GM13977 (cell line): ENCODE measurements at regions not wholly inside any gene's neighbourhood (a gene's known extent, or its start where the extent isn't known, plus 50 kb on each side); places are given as distances from the start of the nearest gene placed in this dataset.

ENCODE experiments used
- DNase-seq: peaks from one replicate; pipeline ENCODE4 v3.0.0; 2012; ENCODE audit warnings: low spot score
- CTCF ChIP-seq: IDR thresholded peaks from 2 replicates; pipeline ENCODE4 v1.5.1; 2012; ENCODE audit warnings: mild to moderate bottlenecking, control low read depth; ENCODE audit not compliant: insufficient read depth; ENCODE audit errors: extremely low read depth, missing control alignments
- in situ Hi-C: fragments of 300-500 bp; cut with MboI; formaldehyde crosslinking; loops from one replicate; pipeline ENCODE4 v1.12.0; 2022; ENCODE audit warnings: low sequenced_read_pairs, low pct_unique_long_range_greater_than_20kb, mixed read lengths, inconsistent platforms; ENCODE audit not compliant: unreplicated experiment

GRCh38 chr4:108301545-108302251, 133.0 kb upstream of the LEF1 start:
- no peak for TF ChIP-seq CTCF
- no peak for DNase-seq
- in situ Hi-C loops = no loop called here

- DNase-seq = no peak
- no peak for TF ChIP-seq CTCF
- in situ Hi-C loops = no loop called here
Observed at GRCh38 chr4:108297605-108298004, 128.9 kb upstream of the LEF1 start.

GRCh38 chr4:108292229-108292628, 123.5 kb upstream of the LEF1 start:
- no peak for TF ChIP-seq CTCF
- in situ Hi-C loops = no loop called here
- no peak for DNase-seq

GRCh38 chr4:108291137-108291536, 122.4 kb upstream of the LEF1 start:
- no peak for TF ChIP-seq CTCF
- in situ Hi-C loops = no loop called here
- DNase-seq = no peak

- no peak for TF ChIP-seq CTCF
- in situ Hi-C loops = no loop called here
- DNase-seq = no peak
Observed at GRCh38 chr4:108287834-108288413, 119.2 kb upstream of the LEF1 start.

GRCh38 chr4:108280072-108280471, 111.3 kb upstream of the LEF1 start:
- no peak for DNase-seq
- in situ Hi-C loops = no loop called here
- no peak for TF ChIP-seq CTCF
